Progenitor cell of endocrine pancreas (in vitro differentiated cells): ENCODE measurements at regions not wholly inside any gene's neighbourhood (a gene's known extent, or its start where the extent isn't known, plus 50 kb on each side); places are given as distances from the start of the nearest gene placed in this dataset.

Source experiments
- DNase-seq: peaks from one replicate; pipeline ENCODE4 v3.0.0; 2021; ENCODE audit warnings: low spot score; ENCODE audit not compliant: unreplicated experiment
- H3K27ac Mint-ChIP-seq: 2 replicates; pipeline ENCODE4 v1.8.0; 2021; ENCODE audit warnings: mild to moderate bottlenecking, moderate library complexity, mixed read lengths
- H3K27me3 Mint-ChIP-seq: 2 replicates; pipeline ENCODE4 v1.8.0; 2021; ENCODE audit warnings: mixed read lengths
- H3K36me3 Mint-ChIP-seq: 2 replicates; pipeline ENCODE4 v1.8.0; 2022; ENCODE audit warnings: mixed read lengths; ENCODE audit not compliant: insufficient read depth
- H3K4me1 Mint-ChIP-seq: 2 replicates; pipeline ENCODE4 v1.8.0; 2021; ENCODE audit warnings: low read depth, mixed read lengths
- H3K4me3 Mint-ChIP-seq: 2 replicates; pipeline ENCODE4 v1.8.0; 2021; ENCODE audit warnings: low read depth, mild to moderate bottlenecking, moderate library complexity, mixed read lengths
- H3K9me3 Mint-ChIP-seq: 2 replicates; pipeline ENCODE4 v1.8.0; 2021; ENCODE audit warnings: low read depth, mixed read lengths
- TF ChIP-seq, protein P1 (sequence below): fragments of 200-600 bp; sonication (generic); IDR thresholded peaks from one replicate; pipeline ENCODE4 v1.5.0; 2021; ENCODE audit warnings: antibody characterized with exemption, mild to moderate bottlenecking; ENCODE audit not compliant: unreplicated experiment

DNA sequence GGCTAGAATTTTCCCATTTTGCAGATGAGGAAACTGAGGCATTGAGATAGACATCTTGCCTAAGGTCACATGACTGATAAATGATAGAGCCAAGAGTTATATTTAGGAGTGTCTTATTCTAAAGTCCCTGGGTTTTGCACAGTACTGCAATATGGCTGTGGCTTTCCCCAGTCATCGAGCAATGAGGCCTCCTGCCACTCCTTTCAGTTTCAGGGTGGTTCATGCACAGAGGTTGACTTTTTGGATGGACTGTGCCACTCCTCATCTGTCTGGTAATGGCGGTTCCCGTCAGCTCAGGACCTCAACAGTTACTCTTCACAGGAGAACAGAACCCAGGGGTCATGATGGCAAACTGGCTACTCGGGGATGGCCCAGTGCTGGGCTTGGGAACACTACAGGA is 131.1 kb downstream of the ACKR3 start:
- TF ChIP-seq, protein P1, sequence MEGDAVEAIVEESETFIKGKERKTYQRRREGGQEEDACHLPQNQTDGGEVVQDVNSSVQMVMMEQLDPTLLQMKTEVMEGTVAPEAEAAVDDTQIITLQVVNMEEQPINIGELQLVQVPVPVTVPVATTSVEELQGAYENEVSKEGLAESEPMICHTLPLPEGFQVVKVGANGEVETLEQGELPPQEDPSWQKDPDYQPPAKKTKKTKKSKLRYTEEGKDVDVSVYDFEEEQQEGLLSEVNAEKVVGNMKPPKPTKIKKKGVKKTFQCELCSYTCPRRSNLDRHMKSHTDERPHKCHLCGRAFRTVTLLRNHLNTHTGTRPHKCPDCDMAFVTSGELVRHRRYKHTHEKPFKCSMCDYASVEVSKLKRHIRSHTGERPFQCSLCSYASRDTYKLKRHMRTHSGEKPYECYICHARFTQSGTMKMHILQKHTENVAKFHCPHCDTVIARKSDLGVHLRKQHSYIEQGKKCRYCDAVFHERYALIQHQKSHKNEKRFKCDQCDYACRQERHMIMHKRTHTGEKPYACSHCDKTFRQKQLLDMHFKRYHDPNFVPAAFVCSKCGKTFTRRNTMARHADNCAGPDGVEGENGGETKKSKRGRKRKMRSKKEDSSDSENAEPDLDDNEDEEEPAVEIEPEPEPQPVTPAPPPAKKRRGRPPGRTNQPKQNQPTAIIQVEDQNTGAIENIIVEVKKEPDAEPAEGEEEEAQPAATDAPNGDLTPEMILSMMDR = no peak
- no peak overlapping the region for H3K4me3 Mint-ChIP-seq
- no peak overlapping the region for H3K27ac Mint-ChIP-seq
- H3K36me3 Mint-ChIP-seq = no peaks in the 10 kb centered on the region
- no peaks in the 10 kb centered on the region for H3K9me3 Mint-ChIP-seq
- DNase-seq = no peak
- H3K4me1 Mint-ChIP-seq = peaks cover 2% of the 10 kb centered on the region
- peaks cover 31% of the 10 kb centered on the region for H3K27me3 Mint-ChIP-seq

DNA sequence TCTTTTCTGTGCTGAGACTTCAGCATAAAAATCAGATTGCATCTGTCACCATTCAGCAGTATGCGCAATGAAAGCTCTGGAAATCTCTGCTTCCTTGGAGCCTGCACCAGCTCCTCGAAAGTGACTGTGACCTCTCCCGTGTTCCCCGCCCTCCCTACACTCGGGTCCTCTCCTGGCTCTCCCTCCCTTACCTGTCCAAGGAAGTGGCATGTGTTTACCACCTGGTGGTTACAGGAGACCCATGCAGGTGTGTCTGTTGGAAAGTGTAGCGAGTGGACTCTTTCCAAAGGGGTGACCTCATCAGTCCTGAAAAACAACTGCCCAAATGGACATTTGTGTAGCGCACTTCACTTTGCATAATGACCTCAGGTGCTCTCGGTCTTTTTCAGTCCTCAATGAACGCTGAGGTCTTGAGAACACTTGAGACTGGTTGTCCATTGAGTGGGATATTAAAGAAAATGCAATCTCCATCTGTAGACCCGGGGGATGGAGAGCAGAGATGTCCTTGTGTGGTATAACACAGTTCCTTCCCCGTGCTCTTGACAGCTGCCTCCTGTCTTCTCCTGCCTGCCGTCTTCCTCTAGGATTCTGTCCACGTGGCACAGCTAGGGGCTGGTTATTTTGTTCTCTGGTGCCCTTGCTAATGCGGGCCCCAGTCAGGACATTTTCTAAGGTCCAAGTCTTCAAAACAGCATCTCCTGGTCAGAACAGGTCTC is 133.2 kb downstream of the ACKR3 start:
- Mint-ChIP-seq H3K36me3 (no peaks in the 10 kb centered on the region), H3K27ac (no peak overlapping the region), H3K27me3 (peaks cover 23% of the 10 kb centered on the region), H3K9me3 (no peaks in the 10 kb centered on the region), H3K4me1 (peaks cover 2% of the 10 kb centered on the region), H3K4me3 (no peak overlapping the region)
- DNase-seq = no peak
- TF ChIP-seq, protein P1 = no peak

DNA sequence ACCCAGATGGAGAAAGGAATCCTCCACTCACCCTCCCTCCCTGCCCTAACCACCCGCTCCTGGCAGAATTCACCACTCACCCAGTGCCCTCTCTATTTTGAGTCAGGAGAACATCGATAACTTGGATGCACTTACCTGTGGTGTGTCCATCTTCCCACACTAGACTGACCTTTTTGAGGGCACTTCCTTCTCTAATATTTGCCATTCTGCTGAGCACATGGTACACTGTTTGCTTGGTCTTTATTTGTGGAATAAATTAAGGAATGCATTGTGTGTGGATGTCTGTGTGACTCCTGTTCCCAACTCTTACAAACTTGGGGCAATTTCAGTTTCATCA is 133.7 kb downstream of the ACKR3 start:
- DNase-seq = no peak
- Mint-ChIP-seq H3K36me3 (no peaks in the 10 kb centered on the region), H3K4me1 (peaks cover 2% of the 10 kb centered on the region), H3K4me3 (no peak overlapping the region), H3K27ac (no peak overlapping the region), H3K27me3 (peaks cover 23% of the 10 kb centered on the region), H3K9me3 (no peaks in the 10 kb centered on the region)
- TF ChIP-seq, protein P1 = no peak

DNA sequence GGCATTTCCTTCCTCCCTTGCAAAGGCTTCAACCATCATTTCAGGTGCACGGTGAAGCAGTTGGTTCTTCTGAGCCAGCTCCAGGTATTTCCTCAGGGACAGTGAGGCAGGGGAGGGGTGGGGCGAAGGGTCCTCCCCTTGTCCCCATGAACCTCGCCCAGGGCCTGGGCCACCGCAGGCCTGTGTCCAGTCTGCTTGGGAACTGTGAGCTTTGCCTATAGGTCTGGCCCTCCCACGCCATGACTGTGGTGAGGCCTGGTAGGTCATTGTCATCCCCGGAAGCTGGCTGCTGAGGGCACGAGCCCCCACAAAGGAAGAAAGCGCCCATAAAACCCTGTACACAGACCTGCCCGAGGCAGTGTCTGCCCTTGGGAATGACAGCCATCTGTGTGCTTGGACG is 134.3 kb downstream of the ACKR3 start:
- H3K27me3 Mint-ChIP-seq = peaks cover 23% of the 10 kb centered on the region
- H3K4me3 Mint-ChIP-seq = no peak overlapping the region
- TF ChIP-seq, protein P1 = no peak
- H3K27ac Mint-ChIP-seq = no peak overlapping the region
- peaks cover 2% of the 10 kb centered on the region for H3K4me1 Mint-ChIP-seq
- H3K36me3 Mint-ChIP-seq = no peaks in the 10 kb centered on the region
- DNase-seq = no peak
- H3K9me3 Mint-ChIP-seq = no peaks in the 10 kb centered on the region

DNA sequence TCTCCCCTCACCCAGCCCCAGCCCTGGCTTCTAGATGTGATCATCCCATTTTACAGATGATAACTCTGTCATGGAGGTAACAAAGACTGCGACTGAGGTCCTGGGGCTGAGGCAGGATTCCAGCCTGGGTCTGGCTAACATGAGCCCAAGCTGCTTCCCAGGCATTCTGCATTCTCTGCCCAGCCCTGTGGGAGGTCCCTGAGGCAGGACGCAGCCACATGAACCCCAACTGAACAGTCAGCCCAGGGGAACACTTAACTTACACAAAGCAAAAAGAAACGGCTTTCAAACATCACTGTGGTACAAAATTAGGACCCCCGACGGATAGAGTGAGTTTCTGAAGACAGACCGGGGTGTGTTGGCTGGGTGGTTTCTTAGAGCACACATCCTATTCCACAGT is 135.3 kb downstream of the ACKR3 start:
- no peak overlapping the region for H3K27ac Mint-ChIP-seq
- H3K9me3 Mint-ChIP-seq = no peaks in the 10 kb centered on the region
- DNase-seq = no peak
- no peak overlapping the region for H3K4me3 Mint-ChIP-seq
- H3K4me1 Mint-ChIP-seq = peaks cover 2% of the 10 kb centered on the region
- TF ChIP-seq, protein P1 = no peak
- no peaks in the 10 kb centered on the region for H3K36me3 Mint-ChIP-seq
- peaks cover 20% of the 10 kb centered on the region for H3K27me3 Mint-ChIP-seq
